Breast epithelium (tissue), 3 donors: ENCODE measurements at regions not wholly inside any gene's neighbourhood (a gene's known extent, or its start where the extent isn't known, plus 50 kb on each side); places are given as distances from the start of the nearest gene placed in this dataset.

Experiments
- CTCF ChIP-seq, 3 donors: fragments of 450-650 bp; IDR thresholded peaks; one replicate each; pipeline ENCODE4 v1.5.1; 2016 to 2017; ENCODE audit warnings: antibody characterized with exemption in 3 of 3, mild to moderate bottlenecking in 3 of 3, moderate library complexity in 3 of 3
- POLR2AphosphoS5 ChIP-seq, 3 donors: sonication (generic); formaldehyde crosslinking; IDR thresholded peaks; one replicate each; pipeline ENCODE4 v1.6.1; 2017; ENCODE audit warnings: antibody characterized with exemption in 3 of 3

DNA sequence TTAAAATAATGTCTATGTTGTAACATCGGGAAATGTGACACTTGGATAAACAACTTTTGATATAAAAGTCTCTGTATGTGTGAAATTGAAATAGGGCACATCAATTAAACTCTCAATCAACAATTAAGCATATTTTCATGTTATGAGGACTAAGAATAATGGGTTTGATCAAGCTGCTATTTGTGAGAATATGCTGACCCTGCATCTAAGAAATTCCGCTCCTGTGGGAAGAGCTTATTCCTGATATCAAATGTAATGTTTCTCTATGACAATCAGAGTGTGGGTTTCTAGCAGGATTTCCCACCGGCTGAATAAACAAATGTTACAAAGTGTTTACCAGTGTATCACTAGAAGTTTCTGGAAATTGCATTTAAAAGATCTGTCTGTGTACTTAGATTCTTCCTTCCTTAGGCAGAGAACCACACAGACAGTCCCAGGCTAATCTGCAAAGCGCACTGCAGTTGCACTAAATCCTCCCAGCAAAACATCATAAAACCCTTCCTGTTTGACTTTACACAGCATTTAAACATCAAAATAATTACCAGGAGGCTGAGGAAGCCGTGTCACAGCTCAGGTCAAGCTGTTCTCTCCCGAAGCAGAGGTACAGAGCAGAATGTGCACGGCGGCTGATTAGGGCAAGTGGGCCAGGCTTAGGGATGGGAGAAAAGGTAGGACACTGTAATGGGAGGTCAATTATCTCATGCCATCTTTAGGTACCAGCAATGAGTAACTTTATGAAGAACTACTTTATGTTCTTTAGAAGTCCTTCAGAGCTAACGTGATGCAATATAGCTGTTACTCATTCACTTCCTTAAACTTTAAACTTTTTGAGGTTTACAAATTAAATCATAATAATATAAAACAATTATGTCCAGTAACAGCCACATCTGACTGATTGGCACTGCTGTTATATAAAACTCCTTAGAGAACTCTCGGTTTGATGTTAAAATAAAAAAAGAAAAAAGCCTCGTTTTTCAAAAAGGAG lies 109.1 kb upstream of the CTTNBP2 start:
- TF ChIP-seq CTCF (IDR thresholded peaks at IDR 0.05) (no peak), POLR2AphosphoS5 (IDR thresholded peaks at IDR 0.05) (no peak)
